ENCODE measurements at regions not wholly inside any gene's neighbourhood (a gene's known extent, or its start where the extent isn't known, plus 50 kb on each side); places are given as distances from the start of the nearest gene placed in this dataset.

DNA sequence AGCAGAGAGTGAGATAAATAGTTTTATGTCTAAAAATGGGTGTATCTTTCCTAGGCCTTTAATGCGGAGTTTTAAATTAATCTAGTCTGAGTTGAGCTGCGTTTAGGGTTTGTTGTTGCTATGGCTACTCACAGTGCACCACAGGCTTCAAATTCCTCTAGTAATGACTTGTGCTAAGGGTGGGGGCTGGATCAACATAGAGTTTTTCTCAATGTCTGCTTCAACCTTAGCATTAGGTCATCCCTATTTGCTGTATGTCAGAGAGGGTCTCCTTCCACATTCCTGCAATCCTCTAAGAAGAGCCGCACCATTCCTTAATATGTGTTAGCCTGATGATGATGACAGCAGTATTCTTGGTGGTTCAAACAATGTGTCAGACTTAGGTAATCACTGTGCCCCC is 465.6 kb upstream of the KIF2A start:
- FAIRE-seq = no peak

DNA sequence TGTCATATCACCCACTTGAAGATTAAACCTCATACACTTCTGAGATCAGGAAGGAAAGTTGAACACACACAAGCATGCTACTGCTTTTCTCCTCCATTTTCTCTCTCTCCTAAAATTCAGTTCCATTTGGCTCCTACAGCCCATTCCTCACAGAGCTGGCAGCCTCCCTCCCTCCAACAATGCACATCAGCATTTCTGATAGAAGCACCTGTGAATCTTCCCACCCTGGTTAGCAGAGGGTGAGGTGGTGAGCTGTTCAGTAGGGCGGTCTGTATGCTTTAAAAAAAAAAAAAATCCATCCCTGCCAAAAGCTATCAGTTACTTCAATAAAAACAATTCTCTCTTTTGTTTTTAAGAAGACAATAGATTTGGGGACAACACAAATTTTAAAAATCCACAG is 463.2 kb upstream of the KIF2A start:
- FAIRE-seq = no peak

DNA sequence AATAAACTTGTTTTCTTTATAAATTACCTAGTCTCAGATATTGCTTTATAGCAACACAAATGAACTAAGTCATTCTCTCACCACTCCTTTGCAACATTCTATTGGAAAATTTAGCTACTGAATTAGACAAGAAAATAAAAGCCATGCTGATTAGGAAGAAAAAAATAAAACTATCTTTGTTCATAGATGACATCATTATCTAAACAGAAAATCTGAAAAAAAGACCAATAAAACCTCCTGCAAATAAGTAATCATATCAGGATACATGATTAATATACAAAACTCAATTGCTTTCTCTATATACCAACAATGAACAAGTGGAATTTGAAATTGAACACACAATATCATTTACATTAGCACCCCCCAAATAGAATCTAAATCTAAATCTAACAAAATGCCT is 455.3 kb upstream of the KIF2A start:
- no peak for FAIRE-seq

DNA sequence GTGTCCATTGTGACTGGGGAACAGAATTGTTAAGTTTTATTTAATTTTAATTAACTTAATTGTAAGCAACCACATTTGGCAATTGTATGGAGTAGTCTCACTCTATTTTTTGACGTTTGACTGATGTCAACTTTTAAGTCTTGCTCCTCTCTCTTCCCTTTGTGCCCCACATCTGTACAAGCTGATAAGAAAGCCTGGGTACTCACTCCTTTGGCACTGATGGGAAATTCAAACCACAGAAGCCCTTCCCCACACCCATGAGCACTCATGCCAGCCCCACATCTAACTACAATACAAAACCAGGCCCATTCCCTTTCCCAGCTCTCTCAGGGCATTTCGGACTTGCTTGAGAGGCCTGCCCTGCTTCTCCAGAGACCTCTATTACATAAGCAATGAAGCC is 451.5 kb upstream of the KIF2A start:
- FAIRE-seq = no peak

DNA sequence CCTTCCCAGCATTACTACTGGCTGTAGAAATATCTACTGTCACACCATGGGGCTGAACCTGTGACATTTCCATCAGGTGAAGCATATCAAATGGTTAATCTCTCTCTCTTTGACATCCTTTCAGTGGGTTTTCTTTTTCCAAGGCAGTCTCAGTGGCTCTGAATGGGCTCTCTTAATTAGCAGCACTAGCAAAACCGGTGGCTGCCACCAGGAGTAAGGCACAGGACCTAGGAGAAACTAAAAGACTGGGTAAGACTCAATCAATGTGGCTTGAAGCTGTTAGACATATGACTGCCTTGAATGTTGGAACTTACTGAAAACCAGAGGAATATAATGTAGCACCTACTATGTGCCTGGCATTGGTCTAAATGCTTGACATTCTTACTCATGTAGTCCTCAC is 445.0 kb upstream of the KIF2A start:
- no peak for FAIRE-seq

DNA sequence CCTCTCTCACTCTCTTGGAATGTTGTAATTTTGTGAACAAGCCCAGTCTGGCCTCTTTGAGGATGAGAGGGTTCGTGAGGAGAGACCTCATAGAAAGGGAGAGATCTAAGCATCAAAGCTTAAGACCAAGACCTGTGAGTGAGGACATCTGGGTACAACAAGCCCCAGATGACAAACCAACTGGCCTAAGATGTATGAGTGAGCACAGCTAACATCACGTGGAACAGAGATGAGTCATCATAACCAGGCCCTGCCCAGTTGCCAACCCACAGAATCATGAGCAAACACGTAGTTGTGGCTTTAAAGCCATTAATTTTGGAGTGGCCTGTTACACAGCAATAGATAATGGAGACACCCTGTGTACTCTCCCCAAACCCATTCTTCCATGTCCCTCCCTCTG is 439.1 kb upstream of the KIF2A start:
- no peak for FAIRE-seq

DNA sequence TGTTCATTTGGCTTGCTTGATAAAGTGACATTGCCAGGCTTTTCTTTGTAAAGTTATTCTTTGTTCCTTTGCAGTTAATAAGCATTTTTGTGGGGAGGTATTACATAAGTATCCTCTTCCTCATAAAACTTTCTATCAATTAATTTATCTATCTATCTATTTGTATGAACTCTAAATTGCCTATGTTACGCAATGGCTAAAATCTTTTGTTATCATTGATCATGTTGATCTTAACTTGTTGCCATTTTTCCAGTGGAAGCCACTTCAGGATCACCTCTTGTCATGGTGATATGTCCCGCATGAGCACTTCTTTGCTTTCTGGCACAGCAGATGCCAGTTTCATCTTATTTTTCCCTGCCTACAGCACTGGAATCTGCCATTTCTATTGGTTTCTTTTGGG is 436.7 kb upstream of the KIF2A start:
- FAIRE-seq = no peak

DNA sequence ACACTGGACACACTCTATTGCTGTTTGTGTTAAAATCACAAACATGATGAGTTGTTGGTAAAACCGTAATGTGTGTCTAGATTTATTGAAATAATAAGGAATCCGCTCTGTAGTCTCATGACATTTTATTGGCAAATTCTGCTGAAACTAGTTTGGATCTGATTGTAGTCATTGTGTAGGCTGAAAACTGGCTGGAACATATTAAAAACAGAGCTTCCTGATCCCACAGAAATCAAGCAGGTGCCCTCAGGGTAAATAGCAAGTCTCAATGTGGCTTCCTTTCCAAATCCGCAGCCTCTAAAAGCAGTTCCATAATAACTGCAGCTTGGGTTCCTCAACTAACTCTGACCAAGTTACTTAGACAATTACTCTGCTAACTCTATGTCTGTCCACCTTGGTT is 427.5 kb upstream of the KIF2A start:
- no peak for FAIRE-seq

DNA sequence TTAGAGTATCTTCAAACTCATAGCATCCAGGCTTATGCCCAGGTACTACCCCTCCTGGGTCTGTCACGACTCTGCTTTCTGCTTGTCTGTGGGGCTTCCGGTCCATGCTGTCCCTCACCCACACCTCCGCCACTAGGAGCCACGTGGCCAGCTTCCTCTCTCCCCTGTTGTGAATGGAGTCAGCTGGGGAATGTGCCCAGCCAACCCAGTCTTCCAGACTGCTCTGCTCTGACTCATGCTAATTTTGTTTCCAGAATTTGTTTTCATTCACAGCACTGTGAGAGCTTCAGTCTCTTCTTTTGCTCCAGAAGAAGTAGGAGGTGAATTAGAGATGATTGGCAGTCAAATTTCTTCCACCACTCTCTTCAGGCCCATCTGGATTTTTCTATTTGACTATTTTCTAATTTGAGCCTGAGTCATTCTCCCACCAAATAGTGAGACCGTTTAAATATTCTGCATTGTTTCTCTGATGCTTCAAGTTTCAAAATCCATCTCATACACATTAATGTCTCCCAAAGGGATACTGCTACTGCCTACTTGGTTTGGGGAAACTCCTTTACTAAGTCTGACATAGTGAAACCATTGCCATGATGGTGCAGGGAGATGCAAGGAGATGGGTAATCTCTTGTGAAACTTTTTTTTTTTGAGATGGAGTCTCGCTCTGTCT is 424.1 kb upstream of the KIF2A start:
- FAIRE-seq = no peak

DNA sequence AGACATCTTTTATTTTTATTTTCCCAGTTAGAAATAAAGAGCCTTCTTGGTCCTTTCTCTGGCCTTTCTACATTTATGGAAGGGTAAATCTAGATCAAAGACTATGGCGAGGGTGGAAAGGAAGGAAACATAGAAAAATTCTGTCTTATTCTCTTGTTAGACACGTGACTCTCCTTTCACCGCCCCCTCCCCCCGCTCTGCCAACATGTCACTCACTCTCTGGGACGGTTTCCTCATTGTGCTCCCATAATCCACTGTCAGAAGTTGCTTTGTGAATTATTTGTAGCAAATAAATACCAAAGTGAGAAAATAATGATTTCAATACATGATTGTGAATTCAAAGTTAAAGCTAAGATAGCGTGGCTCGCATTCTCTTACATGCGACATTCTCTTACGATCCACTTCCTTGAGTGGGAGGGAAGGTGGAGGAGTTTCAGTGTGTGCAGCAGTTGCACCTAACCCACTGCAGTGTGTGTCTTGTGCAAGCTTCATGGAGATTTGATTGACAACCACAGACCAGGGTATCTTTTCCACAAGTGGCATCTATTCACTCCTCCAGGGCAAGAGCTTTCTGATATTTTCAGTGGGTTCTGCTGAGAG is 423.0 kb upstream of the KIF2A start:
- FAIRE-seq = no peak

DNA sequence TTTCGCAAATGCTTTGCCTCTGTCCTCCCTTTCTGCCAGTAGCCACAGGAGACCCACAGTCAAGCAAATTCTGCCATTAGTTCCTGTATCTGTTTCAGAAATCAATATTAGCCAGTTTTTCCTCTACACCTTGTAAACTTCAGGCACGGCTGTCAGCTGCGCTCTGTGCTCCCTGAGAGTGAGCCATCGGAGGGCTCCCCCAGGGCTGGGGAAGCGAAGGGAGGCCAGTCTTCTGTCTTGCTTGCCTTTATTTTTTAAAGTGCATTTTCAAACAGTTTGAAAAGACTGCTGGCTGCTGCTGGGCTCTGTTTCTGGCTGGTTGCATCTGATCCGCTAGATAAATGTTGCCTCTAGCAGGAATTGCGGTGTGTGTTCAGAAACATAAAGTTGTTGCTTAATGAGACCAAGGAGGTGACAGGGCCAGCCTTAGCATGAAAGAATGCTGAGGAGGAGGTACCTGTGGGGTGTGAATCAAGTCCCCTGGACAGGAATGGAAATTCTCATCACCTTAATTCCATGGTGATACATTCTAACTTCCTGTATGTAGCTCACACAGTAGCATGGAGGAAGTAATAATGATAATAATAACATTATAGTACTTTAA is 421.7 kb upstream of the KIF2A start:
- FAIRE-seq = no peak

DNA sequence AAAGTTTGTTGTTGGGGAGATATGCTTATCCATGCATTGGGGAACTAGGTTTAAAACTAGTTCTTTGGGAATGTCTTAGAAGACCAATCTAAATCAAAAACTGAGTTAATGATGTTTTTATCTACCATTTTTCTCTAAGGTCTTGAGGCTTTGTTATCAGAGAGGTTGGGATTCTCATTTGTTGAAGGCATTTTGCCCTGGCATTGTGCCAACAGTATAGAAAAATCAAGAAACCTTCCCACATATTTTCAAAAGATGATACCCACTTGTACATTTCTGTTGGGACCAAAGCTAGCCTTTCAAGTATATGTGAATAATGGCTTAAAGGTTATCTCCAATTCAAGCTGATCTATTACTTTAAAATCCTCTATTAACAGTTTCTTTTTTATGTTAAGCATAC is 419.8 kb upstream of the KIF2A start:
- FAIRE-seq = no peak

DNA sequence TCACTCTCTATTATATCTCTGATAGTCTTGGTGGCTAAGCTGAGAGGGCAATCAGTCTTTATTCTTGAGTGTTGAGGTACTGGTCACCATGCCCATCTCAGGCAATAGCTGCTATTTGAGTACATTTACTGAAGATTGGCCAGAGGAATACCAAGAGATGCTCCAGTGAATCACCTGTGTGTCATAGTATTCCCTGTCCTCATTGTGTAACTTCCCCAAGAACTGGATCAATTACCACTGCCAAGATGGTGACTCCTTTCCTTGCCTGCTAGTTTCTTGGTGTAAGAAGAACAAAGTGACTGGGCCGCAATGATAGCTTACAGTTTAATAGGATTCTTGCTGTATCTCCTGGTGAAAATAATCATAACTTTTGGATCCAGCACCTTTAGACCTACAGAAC is 418.7 kb upstream of the KIF2A start:
- FAIRE-seq = no peak

DNA sequence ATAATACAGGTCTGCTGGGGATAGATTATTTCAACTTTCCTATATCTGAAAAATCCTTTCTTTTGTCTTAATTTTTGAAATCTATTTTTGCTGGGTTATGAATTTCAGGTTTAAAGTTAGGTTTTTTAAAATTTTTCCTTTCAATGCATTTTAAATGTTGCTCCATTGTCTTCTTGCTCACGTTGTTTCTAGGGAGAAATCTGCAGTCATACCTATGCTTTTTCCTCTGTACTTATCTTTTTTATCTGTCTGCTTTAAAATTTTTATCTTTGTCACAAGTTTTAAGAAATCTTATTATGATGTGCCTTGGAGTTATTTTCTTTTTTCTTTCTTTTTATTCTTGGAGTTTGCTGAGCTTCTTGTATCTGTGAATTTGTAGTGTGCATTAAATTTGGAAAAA is 412.0 kb upstream of the KIF2A start:
- no peak for FAIRE-seq

DNA sequence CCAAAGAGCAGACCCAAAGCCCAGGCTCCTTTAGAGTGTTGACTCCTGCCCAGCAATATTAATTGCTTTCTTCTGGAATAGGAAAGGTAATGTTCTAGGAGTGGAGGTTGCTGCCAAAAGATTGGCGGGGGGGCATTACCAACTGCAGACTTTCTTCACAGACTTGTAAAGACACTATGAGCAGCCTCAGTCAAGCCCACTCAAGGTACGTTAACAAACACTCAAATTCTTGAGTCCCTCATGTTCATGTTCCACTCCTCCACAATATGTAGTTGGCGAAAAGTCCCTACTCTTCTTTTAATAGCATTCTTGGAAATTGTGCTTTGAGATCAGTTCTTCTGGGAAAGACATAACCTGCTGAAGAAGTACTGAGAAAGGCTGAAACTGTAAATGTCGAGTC is 409.2 kb upstream of the KIF2A start:
- FAIRE-seq = no peak

DNA sequence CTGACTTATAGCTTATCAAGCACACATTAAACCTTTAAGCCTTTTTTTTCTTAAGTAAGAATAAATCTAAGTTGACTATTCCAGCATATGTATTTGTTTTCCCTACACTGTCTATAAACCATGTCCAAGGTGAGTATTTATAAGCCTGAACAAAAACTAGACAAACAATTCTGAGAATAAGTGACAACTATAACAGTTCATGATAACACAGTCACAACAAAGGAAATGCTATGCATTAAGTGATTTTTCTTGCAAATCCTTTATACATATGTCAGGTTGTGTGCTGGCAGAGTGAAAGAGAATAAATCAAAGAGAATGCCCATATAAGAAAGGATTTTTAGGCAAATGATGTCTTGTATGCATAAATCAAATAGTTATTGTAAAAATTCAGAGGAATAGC is 408.8 kb upstream of the KIF2A start:
- no peak for FAIRE-seq

DNA sequence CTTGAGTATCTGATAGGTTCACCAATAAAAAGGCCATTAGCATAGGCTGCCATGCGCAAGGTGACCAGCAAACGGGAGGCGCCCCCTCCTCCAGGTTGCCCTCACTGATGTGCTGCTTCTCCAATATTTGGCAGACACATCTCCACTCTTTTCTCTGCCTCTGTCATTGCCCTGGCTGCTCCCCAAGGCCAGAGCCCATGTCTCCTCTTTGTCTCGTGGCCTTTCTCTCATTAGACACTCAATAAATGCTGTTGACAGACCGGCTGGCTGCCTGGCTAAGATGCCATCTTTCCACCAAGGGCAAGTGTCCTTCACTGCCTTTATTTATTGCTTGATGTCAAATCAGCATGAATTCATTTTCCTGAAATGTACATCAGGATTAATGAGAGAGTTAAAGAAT is 404.0 kb upstream of the KIF2A start:
- FAIRE-seq = no peak

DNA sequence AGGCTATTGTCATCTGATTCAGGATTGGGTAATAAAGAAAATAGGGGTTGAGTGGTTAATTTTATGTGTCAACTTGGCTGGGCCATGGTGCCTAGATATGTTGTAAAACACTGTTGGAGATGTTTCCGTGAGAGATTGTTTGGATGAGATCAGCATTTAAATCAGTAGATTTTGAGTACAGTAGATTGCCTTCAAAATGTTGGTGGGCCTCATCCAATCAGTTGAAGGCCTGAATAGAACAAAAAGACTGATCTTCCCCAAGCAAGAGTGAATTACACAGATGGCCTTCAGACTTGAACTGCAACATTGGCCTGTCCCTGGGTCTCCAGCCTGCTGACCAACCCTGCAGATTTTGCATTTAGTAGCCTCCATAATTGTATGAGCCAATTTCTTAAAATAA is 401.3 kb upstream of the KIF2A start:
- no peak for FAIRE-seq

DNA sequence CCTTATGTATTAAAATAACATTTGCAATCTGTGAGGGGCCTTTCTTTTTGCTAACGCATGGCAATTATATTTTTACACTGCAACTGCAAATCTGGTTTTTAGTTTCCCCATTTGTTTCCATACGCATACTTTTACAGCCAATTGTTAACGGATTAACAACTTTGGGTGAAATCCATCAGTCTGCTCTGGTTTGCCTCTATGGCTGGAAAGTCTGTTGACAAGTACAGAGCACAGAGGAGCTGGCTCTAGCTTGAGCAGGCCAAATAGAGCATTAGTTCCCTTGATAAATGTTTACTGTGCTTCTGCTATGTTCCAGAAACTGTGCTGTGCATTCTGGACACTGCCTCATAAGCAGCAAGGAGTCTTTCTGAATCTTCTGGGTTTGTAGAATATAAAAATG is 400.4 kb upstream of the KIF2A start:
- FAIRE-seq = no peak

DNA sequence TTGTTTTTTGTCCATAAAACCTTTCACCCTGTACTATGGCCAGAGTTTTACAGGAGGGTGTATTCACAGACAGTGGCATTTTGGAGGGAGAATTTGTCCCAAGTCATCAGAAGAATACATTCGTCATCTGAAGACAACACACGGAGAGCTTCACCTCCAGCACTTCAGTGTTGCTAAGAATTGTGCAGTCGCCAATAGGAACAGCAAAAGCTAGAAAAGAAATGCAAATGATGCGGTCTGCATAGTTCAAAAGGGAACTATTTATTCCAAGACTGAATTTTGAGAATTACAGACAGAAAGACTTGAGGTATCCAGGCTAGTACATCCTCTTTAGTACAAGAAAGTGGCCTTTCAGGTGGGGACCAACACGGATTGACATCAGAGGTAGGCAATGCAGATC is 399.2 kb upstream of the KIF2A start:
- no peak for FAIRE-seq

DNA sequence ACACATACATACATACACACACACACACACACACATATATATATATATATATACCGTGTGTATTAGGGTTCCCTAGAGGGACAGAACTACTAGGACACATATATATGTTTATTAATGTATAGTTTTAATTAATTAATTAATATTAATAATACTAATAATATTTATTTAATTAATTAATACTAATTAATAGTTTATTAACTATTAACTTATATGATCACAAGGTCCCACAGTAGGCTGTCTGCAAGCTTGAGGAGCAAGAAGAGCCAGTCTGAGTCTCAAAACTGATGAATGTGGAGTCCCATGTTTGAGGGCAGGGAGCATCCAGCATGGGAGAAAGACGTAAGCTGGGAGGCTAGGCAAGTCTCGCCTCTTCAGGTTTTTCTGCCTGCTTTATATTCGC is 398.0 kb upstream of the KIF2A start:
- FAIRE-seq = no peak

DNA sequence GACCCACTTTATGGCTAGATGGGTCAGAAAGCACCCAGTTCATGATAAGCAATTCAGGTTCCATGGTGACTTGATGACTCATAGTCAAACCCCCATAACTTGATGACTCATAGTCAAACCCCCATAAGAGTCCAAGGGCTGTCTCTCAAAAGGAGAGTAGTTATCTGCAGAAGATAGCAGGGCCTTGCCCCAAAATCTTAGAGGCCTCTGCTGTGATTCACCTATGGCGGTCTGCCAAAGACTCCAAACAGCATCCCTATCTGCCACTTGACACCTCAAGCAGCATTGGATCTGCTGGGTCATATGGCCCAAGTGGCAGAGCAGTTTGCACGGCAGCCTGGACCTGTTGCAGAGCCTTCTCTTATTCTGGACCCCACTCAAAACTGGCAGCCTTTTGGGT is 395.2 kb upstream of the KIF2A start:
- no peak for FAIRE-seq

DNA sequence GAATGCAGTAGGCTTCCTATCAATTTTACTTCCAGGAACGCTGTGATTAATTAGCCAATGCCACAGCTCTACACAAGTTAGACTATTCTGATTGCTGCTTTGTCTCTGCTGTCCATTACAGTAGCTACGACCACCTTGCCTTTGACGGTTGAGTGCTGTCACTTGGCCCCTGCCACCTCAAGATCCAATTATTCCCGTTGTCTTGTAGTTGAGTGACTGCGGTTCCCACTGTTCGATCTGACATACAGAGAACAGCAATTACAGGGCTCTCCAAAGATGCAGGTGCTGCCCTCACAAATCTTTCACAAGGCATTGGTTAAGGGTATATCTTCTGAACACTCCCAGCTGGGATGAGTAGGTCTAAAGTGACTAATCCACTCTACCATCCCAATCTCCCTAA is 393.4 kb upstream of the KIF2A start:
- no peak for FAIRE-seq

DNA sequence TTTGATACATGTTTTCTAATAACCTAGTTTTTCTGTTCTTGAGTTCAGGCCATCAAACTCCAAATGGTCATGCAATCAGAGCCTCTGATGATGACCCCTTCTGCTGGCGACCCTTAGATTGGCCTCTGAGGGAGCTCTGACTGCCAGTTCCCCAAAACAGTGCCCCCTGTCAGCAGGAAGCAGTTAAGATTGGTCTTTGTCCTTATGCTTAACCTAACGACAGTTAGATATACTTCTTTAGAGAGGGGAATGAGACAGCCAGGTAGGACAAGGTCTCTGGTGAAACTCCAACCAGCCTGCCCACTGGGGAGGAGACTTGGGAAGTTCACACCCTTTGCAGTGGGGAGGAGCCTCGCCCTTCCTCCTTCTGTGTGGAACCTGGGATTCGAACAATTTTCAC is 390.4 kb upstream of the KIF2A start:
- FAIRE-seq = no peak
